ENCODE measurements at regions not wholly inside any gene's neighbourhood (a gene's known extent, or its start where the extent isn't known, plus 50 kb on each side); places are given as distances from the start of the nearest gene placed in this dataset.

- TF ChIP-seq CTCF (IDR thresholded peaks at IDR 0.05; ENCODE audit: low read depth, low read length, missing control alignments) = no peak
- no peak for DNase-seq (ENCODE audit: low read depth)
- no peak overlapping the region for H3K4me3 ChIP-seq (ENCODE audit: low read depth, low read length)
Measured at GRCh38 chr1:58409336-58409735, 137.2 kb downstream of the OMA1 start.

- DNase-seq (ENCODE audit: low read depth) = no peak
- no peak for TF ChIP-seq CTCF (IDR thresholded peaks at IDR 0.05; ENCODE audit: low read depth, low read length, missing control alignments)
- H3K4me3 ChIP-seq (ENCODE audit: low read depth, low read length) = no peak overlapping the region
Measured at GRCh38 chr1:58406301-58407071, 140.0 kb downstream of the OMA1 start.

GRCh38 chr1:58405660-58406059 is 140.9 kb downstream of the OMA1 start:
- no peak for TF ChIP-seq CTCF (IDR thresholded peaks at IDR 0.05; ENCODE audit: low read depth, low read length, missing control alignments)
- no peak for DNase-seq (ENCODE audit: low read depth)
- H3K4me3 ChIP-seq (ENCODE audit: low read depth, low read length) = no peak overlapping the region

- no peak for DNase-seq (ENCODE audit: low read depth)
- TF ChIP-seq CTCF (IDR thresholded peaks at IDR 0.05; ENCODE audit: low read depth, low read length, missing control alignments) = no peak
- no peak overlapping the region for H3K4me3 ChIP-seq (ENCODE audit: low read depth, low read length)
Measured at GRCh38 chr1:58403894-58404293, 142.6 kb downstream of the OMA1 start.

GRCh38 chr1:58402444-58402843 is 144.1 kb downstream of the OMA1 start:
- TF ChIP-seq CTCF (IDR thresholded peaks at IDR 0.05; ENCODE audit: low read depth, low read length, missing control alignments) = no peak
- DNase-seq (ENCODE audit: low read depth) = no peak

GRCh38 chr1:58401991-58402390 is 144.5 kb downstream of the OMA1 start:
- no peak for TF ChIP-seq CTCF (IDR thresholded peaks at IDR 0.05; ENCODE audit: low read depth, low read length, missing control alignments)
- no peak for DNase-seq (ENCODE audit: low read depth)
- no peak overlapping the region for H3K4me3 ChIP-seq (ENCODE audit: low read depth, low read length)

More at GRCh38 chr1:58402444-58402843, 144.1 kb downstream of the OMA1 start:
- H3K4me3 ChIP-seq (ENCODE audit: low read depth, low read length) = no peak overlapping the region

GRCh38 chr1:58399176-58399575 is 147.3 kb downstream of the OMA1 start:
- TF ChIP-seq CTCF (IDR thresholded peaks at IDR 0.05; ENCODE audit: low read depth, low read length, missing control alignments) = no peak
- no peak for DNase-seq (ENCODE audit: low read depth)
- no peak overlapping the region for H3K4me3 ChIP-seq (ENCODE audit: low read depth, low read length)

Measured in GM12864 (cell line).